HepG2 (cell line): ENCODE measurements at regions not wholly inside any gene's neighbourhood (a gene's known extent, or its start where the extent isn't known, plus 50 kb on each side); places are given as distances from the start of the nearest gene placed in this dataset.

ENCODE experiments used
- ATAC-seq: fragments of 200-7000 bp; cut with Tn5 transposase; 3 replicates; pipeline ENCODE4 v1.9.1; 2020; ENCODE audit warnings: mild to moderate bottlenecking, moderate library complexity
- BruUV-seq: library from RNA; stranded (reverse); fragments of 400-500 nt; replicated peaks from 2 replicates; lab custom pipeline; 2021; lab: Mats Ljungman, UMichigan
- CTCF ChIA-PET: fragments of 300-600 bp; formaldehyde crosslinking; extraction: SDS; loops from one replicate; lab custom pipeline; 2021; ENCODE audit warnings: low total read pairs, inconsistent platforms, low intra/inter-chr PET ratio; lab: Yijun Ruan, JAX
- POLR2A ChIA-PET: fragments of 350-600 bp; sonication (Branson Sonifier 250); formaldehyde crosslinking; loops from one replicate; lab custom pipeline; 2020; ENCODE audit warnings: antibody characterized with exemption, inconsistent platforms; lab: Yijun Ruan, JAX
- DNase-seq: peaks from one replicate; pipeline ENCODE4 v3.0.0-alpha.2; 2015; ENCODE audit warnings: low spot score
- FAIRE-seq: peaks from 3 replicates; lab custom pipeline; 2011; peaks lifted over from hg19 to GRCh38; lab: Jason Lieb, UNC
- H2AFZ ChIP-seq: one replicate; pipeline ENCODE4 v1.6.1; 2011; ENCODE audit warnings: low read length, inconsistent platforms
- H3K27ac ChIP-seq: fragments of 300-600 bp; 3 replicates; pipeline ENCODE4 v1.8.0; 2011; ENCODE audit warnings: mixed run types, mild to moderate bottlenecking, mixed read lengths, low read length, inconsistent platforms; ENCODE audit not compliant: insufficient read depth; ENCODE audit errors: extremely low read length
- H3K27me3 ChIP-seq, 2 experiments: fragments of 200-600 bp in 1 of 2; 2 replicates in 1 of 2; 3 replicates in 1 of 2; pipeline versions ENCODE4 v1.6.0 to v1.8.0; 2011; ENCODE audit warnings: low read length in 2 of 2, mild to moderate bottlenecking in 2 of 2, moderate library complexity in 2 of 2, inconsistent platforms in 1 of 2; ENCODE audit not compliant: insufficient read depth in 2 of 2, control insufficient read depth in 1 of 2
- H3K36me3 ChIP-seq, 2 experiments: fragments of 200-600 bp in 1 of 2; replicated peaks in 1 of 2; 2 replicates in 1 of 2; 3 replicates in 1 of 2; pipeline versions ENCODE4 v1.5.1 to v1.8.0; 2011; ENCODE audit warnings: low read length in 2 of 2, inconsistent platforms in 1 of 2; ENCODE audit not compliant: insufficient read depth in 2 of 2, control insufficient read depth in 1 of 2
- H3K4me1 ChIP-seq: 2 replicates; pipeline ENCODE4 v1.5.1; 2012; ENCODE audit warnings: low read length, inconsistent platforms; ENCODE audit not compliant: insufficient read depth
- H3K4me2 ChIP-seq: 2 replicates; pipeline ENCODE4 v1.6.0; 2011; ENCODE audit warnings: low read depth, low read length, inconsistent platforms
- H3K4me3 ChIP-seq, 3 experiments: fragments of 200-600 bp in 1 of 3; sonication (generic), shearing (Covaris generic) in 1 of 3; replicated peaks in 1 of 3; 2 replicates each; pipeline ENCODE4 v1.5.1; 2011 to 2016; ENCODE audit warnings: low read length in 3 of 3, inconsistent platforms in 2 of 3, low read depth in 2 of 3, mild to moderate bottlenecking in 2 of 3, control low read depth in 1 of 3, mixed read lengths in 1 of 3; ENCODE audit not compliant: insufficient read depth in 1 of 3
- H3K79me2 ChIP-seq: one replicate; pipeline ENCODE4 v1.6.1; 2011; ENCODE audit warnings: low read length, inconsistent platforms; ENCODE audit not compliant: insufficient read depth
- H3K9ac ChIP-seq: 2 replicates; pipeline ENCODE4 v1.6.0; 2011; ENCODE audit warnings: mild to moderate bottlenecking, low read depth, low read length, inconsistent platforms; ENCODE audit not compliant: insufficient read depth
- H3K9me3 ChIP-seq: 2 replicates; pipeline ENCODE4 v1.5.1; 2012; ENCODE audit warnings: mild to moderate bottlenecking, low read length
- H4K20me1 ChIP-seq: 2 replicates; pipeline ENCODE4 v1.6.0; 2011; ENCODE audit warnings: inconsistent platforms, mild to moderate bottlenecking, low read length, moderate library complexity; ENCODE audit not compliant: insufficient read depth
- HMGA1 ChIP-seq: sonication (generic); formaldehyde crosslinking; conservative IDR thresholded peaks from 2 replicates; pipeline ENCODE4 v1.4.0; 2020; ENCODE audit warnings: missing genetic modification reagents
- ISX ChIP-seq: sonication (generic); formaldehyde crosslinking; conservative IDR thresholded peaks from 2 replicates; pipeline ENCODE4 v1.5.0; 2020; ENCODE audit warnings: missing genetic modification reagents
- MLXIP ChIP-seq: sonication (generic); formaldehyde crosslinking; IDR thresholded peaks from 2 replicates; pipeline ENCODE4 v1.9.0; 2021; ENCODE audit warnings: missing genetic modification reagents, borderline replicate concordance
- POLR2AphosphoS2 ChIP-seq: IDR thresholded peaks from 2 replicates; pipeline ENCODE4 v1.6.1; 2011; ENCODE audit warnings: low read depth, low read length, improper control_type of control experiment
- ZNF468 ChIP-seq: sonication (generic); formaldehyde crosslinking; IDR thresholded peaks from 2 replicates; pipeline ENCODE4 v1.8.0; 2022; ENCODE audit warnings: mild to moderate bottlenecking, moderate library complexity, missing genetic modification reagents
- ZNF782 ChIP-seq: sonication (generic); formaldehyde crosslinking; IDR thresholded peaks from 2 replicates; pipeline ENCODE4 v1.4.0; 2020; ENCODE audit warnings: missing genetic modification reagents, mild to moderate bottlenecking, borderline replicate concordance
- ZNF788 ChIP-seq: sonication (generic); formaldehyde crosslinking; IDR thresholded peaks from 2 replicates; pipeline ENCODE4 v1.5.0; 2020; ENCODE audit warnings: mild to moderate bottlenecking, missing genetic modification reagents, borderline replicate concordance
- WGBS: methylation state at CpG from one replicate; pipeline ENCODE4 v1.1.6; 2017; ENCODE audit warnings: low lambda C conversion rate; 5-methylcytosine and 5-hydroxymethylcytosine counted together
- in situ Hi-C: cut with HindIII; loops from 2 replicates; pipeline ENCODE4 v1.10.0; 2017; ENCODE audit warnings: low pct_unique_long_range_greater_than_20kb; ENCODE audit not compliant: extremely low pct_ligation_motif_present
- intact Hi-C: fragments of 100-400 bp; cut with micrococcal nuclease; formaldehyde crosslinking; loops from one replicate; pipeline ENCODE4 v1.10.0; 2022; ENCODE audit not compliant: unreplicated experiment
- TF ChIP-seq, protein P1 (sequence below): sonication (generic); formaldehyde crosslinking; IDR thresholded peaks from 2 replicates; pipeline ENCODE4 v1.5.1; 2020; ENCODE audit warnings: missing genetic modification reagents, mild to moderate bottlenecking, borderline replicate concordance
- TF ChIP-seq, protein P2 (sequence below): sonication (generic); formaldehyde crosslinking; IDR thresholded peaks from 2 replicates; pipeline ENCODE4 v1.8.1; 2022; ENCODE audit warnings: low read depth, mild to moderate bottlenecking, missing genetic modification reagents

- no peaks in the 10 kb centered on the region for H3K36me3 ChIP-seq
- in situ Hi-C loops = no loop called here
- no peak overlapping the region for H3K27ac ChIP-seq
- no peak overlapping the region for H3K4me3 ChIP-seq
- no peak overlapping the region for H3K9ac ChIP-seq
- intact Hi-C loops = no loop called here
- H3K79me2 ChIP-seq = no peaks in the 10 kb centered on the region
- peak overlapping the region; percentile 3 for H2AFZ ChIP-seq
- no TSS peak for BruUV-seq
- DNase-seq (no peak), FAIRE-seq (no peak), ATAC-seq (no peak)
- H3K4me1 ChIP-seq = no peaks in the 10 kb centered on the region
- H3K9me3 ChIP-seq = no peaks in the 10 kb centered on the region
- H4K20me1 ChIP-seq = no peaks in the 10 kb centered on the region
- CTCF ChIA-PET = no interaction called here
- 8% methylated on average over 4 of the region's 4 CpGs for WGBS
- no peak overlapping the region for H3K4me2 ChIP-seq
- POLR2A ChIA-PET = no interaction called here
- H3K27me3 ChIP-seq = no peaks in the 10 kb centered on the region
- TF ChIP-seq ZNF782 = no peak
- no peak for TF ChIP-seq MLXIP (CRISPR knock-in tag)
- no peak for TF ChIP-seq ZNF468 (CRISPR knock-in tag)
- TF ChIP-seq, protein P1, sequence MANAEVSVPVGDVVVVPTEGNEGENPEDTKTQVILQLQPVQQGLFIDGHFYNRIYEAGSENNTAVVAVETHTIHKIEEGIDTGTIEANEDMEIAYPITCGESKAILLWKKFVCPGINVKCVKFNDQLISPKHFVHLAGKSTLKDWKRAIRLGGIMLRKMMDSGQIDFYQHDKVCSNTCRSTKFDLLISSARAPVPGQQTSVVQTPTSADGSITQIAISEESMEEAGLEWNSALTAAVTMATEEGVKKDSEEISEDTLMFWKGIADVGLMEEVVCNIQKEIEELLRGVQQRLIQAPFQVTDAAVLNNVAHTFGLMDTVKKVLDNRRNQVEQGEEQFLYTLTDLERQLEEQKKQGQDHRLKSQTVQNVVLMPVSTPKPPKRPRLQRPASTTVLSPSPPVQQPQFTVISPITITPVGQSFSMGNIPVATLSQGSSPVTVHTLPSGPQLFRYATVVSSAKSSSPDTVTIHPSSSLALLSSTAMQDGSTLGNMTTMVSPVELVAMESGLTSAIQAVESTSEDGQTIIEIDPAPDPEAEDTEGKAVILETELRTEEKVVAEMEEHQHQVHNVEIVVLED (CRISPR knock-in tag) = no peak
- TF ChIP-seq, protein P2, sequence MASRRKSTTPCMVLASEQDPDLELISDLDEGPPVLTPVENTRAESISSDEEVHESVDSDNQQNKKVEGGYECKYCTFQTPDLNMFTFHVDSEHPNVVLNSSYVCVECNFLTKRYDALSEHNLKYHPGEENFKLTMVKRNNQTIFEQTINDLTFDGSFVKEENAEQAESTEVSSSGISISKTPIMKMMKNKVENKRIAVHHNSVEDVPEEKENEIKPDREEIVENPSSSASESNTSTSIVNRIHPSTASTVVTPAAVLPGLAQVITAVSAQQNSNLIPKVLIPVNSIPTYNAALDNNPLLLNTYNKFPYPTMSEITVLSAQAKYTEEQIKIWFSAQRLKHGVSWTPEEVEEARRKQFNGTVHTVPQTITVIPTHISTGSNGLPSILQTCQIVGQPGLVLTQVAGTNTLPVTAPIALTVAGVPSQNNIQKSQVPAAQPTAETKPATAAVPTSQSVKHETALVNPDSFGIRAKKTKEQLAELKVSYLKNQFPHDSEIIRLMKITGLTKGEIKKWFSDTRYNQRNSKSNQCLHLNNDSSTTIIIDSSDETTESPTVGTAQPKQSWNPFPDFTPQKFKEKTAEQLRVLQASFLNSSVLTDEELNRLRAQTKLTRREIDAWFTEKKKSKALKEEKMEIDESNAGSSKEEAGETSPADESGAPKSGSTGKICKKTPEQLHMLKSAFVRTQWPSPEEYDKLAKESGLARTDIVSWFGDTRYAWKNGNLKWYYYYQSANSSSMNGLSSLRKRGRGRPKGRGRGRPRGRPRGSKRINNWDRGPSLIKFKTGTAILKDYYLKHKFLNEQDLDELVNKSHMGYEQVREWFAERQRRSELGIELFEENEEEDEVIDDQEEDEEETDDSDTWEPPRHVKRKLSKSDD (CRISPR knock-in tag) = no peak
- no peak for TF ChIP-seq HMGA1 (CRISPR knock-in tag)
- TF ChIP-seq POLR2AphosphoS2 = no peak
- no peak for TF ChIP-seq ISX (CRISPR knock-in tag)
- TF ChIP-seq ZNF788 (CRISPR knock-in tag) = no peak
These were observed 66.9 kb upstream of the DAPP1 start for GRCh38 chr4:99749445-99750391.
